OCI-LY3 (cell line): ENCODE measurements at regions not wholly inside any gene's neighbourhood (a gene's known extent, or its start where the extent isn't known, plus 50 kb on each side); places are given as distances from the start of the nearest gene placed in this dataset.

Source experiments
- EZH2phosphoT487 ChIP-seq: fragments of 200-600 bp; shearing (Covaris generic); IDR thresholded peaks from 2 replicates; pipeline ENCODE4 v1.6.1; 2018; ENCODE audit warnings: antibody characterized with exemption, mixed run types, low read depth
- TF ChIP-seq, protein P1 (sequence below): fragments of 200-600, 300-600 bp; sonication (generic); IDR thresholded peaks from 2 replicates; pipeline ENCODE4 v1.5.1; 2014; ENCODE audit warnings: antibody characterized with exemption, low read length, low read depth

DNA sequence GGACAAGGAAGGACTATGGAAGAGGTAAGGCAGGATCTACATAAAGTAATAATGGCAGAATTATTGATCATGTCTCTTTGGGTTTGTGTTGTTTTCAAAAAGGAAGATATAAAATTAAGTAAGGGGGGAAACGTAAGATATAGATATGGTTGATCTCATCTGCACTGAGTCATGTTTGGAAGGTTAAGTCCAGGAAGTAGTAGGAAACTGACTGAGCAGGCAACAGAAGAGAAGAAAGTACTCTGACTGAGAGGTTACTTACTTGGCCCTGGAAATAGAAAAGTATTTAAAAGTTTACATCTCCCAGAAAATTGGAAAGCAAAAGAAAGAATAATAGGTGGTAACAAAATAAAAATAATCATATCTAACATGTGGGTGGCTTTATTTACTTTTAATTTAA lies 405.3 kb upstream of the RGMB start:
- TF ChIP-seq, protein P1, sequence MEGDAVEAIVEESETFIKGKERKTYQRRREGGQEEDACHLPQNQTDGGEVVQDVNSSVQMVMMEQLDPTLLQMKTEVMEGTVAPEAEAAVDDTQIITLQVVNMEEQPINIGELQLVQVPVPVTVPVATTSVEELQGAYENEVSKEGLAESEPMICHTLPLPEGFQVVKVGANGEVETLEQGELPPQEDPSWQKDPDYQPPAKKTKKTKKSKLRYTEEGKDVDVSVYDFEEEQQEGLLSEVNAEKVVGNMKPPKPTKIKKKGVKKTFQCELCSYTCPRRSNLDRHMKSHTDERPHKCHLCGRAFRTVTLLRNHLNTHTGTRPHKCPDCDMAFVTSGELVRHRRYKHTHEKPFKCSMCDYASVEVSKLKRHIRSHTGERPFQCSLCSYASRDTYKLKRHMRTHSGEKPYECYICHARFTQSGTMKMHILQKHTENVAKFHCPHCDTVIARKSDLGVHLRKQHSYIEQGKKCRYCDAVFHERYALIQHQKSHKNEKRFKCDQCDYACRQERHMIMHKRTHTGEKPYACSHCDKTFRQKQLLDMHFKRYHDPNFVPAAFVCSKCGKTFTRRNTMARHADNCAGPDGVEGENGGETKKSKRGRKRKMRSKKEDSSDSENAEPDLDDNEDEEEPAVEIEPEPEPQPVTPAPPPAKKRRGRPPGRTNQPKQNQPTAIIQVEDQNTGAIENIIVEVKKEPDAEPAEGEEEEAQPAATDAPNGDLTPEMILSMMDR = no peak
- no peak for TF ChIP-seq EZH2phosphoT487
